SK-N-MC (cell line): ENCODE measurements at regions not wholly inside any gene's neighbourhood (a gene's known extent, or its start where the extent isn't known, plus 50 kb on each side); places are given as distances from the start of the nearest gene placed in this dataset.

Experiments used
- DNase-seq: peaks from one replicate; pipeline ENCODE4 v3.0.0-alpha.2; 2011; ENCODE audit warnings: low read depth, low spot score
- H3K27ac ChIP-seq: fragments of 200-600 bp; sonication (generic); 2 replicates; pipeline ENCODE4 v1.5.1; 2016; ENCODE audit warnings: mixed run types
- H3K36me3 ChIP-seq: fragments of 200-600 bp; sonication (generic); 2 replicates; pipeline ENCODE4 v1.6.1; 2017; ENCODE audit warnings: antibody characterized with exemption, low read length, mixed read lengths; ENCODE audit not compliant: insufficient read depth
- H3K4me3 ChIP-seq: fragments of 200-600 bp; sonication (generic); 2 replicates; pipeline ENCODE4 v1.5.1; 2016
- H3K9ac ChIP-seq: fragments of 200-600 bp; sonication (generic); 2 replicates; pipeline ENCODE4 v1.8.0; 2017; ENCODE audit warnings: mixed run types, mixed read lengths; ENCODE audit not compliant: insufficient read length
- H3K9me3 ChIP-seq: fragments of 200-600 bp; sonication (generic); 2 replicates; pipeline ENCODE4 v1.6.1; 2017; ENCODE audit warnings: low read depth, mild to moderate bottlenecking, antibody characterized with exemption, low read length, moderate library complexity, mixed read lengths
- EZH2 ChIP-seq: fragments of 200-600 bp; sonication (generic); IDR thresholded peaks from one replicate; pipeline ENCODE4 v1.6.1; 2017; ENCODE audit warnings: antibody characterized with exemption
- FOXP2 ChIP-seq: optimal IDR thresholded peaks from 2 replicates; pipeline ENCODE3; 2011; ENCODE audit warnings: mild to moderate bottlenecking, moderate library complexity; ENCODE audit not compliant: insufficient read depth; ENCODE audit errors: extremely low read length, control extremely low read depth
- POLR2AphosphoS5 ChIP-seq: IDR thresholded peaks from 2 replicates; pipeline ENCODE4 v1.6.1; 2012; ENCODE audit warnings: mild to moderate bottlenecking, low read depth, low read length, borderline replicate concordance

- Histone ChIP-seq H3K36me3 (no peaks in the 10 kb centered on the region), H3K27ac (no peak overlapping the region), H3K9me3 (no peaks in the 10 kb centered on the region), H3K9ac (no peak overlapping the region), H3K4me3 (no peak overlapping the region)
- TF ChIP-seq FOXP2 (no peak), EZH2 (no peak), POLR2AphosphoS5 (no peak)
- DNase-seq: no peak
Observed at GRCh38 chr10:128265596-128265995, 139.4 kb upstream of the MKI67 start.

GRCh38 chr10:128267581-128267980 lies 141.4 kb upstream of the MKI67 start:
- Histone ChIP-seq H3K27ac (no peak overlapping the region), H3K9ac (no peak overlapping the region), H3K4me3 (no peak overlapping the region), H3K36me3 (no peaks in the 10 kb centered on the region), H3K9me3 (no peaks in the 10 kb centered on the region)
- TF ChIP-seq FOXP2 (no peak), POLR2AphosphoS5 (no peak), EZH2 (no peak)
- no peak for DNase-seq

GRCh38 chr10:128268015-128268722 lies 141.9 kb upstream of the MKI67 start:
- no peak for DNase-seq
- H3K36me3 ChIP-seq: no peaks in the 10 kb centered on the region
- H3K27ac ChIP-seq: no peak overlapping the region
- H3K9ac ChIP-seq: no peak overlapping the region
- TF ChIP-seq EZH2 (no peak), POLR2AphosphoS5 (no peak), FOXP2 (no peak)
- H3K4me3 ChIP-seq: no peak overlapping the region
- no peaks in the 10 kb centered on the region for H3K9me3 ChIP-seq

- no peaks in the 10 kb centered on the region for H3K36me3 ChIP-seq
- DNase-seq: peak; percentile 66
- no peaks in the 10 kb centered on the region for H3K9me3 ChIP-seq
- peak overlapping the region; percentile 42; the same call in 1 of the 2 replicates for H3K27ac ChIP-seq
- no peak overlapping the region for H3K9ac ChIP-seq
- H3K4me3 ChIP-seq: peak overlapping the region; percentile 51
- TF ChIP-seq POLR2AphosphoS5: no peak
- TF ChIP-seq FOXP2: peak; percentile 89
Observed at GRCh38 chr10:128274938-128275337, 148.7 kb upstream of the MKI67 start.

GRCh38 chr10:128275388-128276177 lies 149.4 kb upstream of the MKI67 start:
- H3K9ac ChIP-seq: no peak overlapping the region
- TF ChIP-seq EZH2 (no peak), POLR2AphosphoS5 (no peak), FOXP2 (no peak)
- no peak overlapping the region for H3K27ac ChIP-seq
- DNase-seq: no peak
- H3K4me3 ChIP-seq: peak overlapping the region; percentile 18; the same call in 1 of the 2 replicates
- H3K9me3 ChIP-seq: no peaks in the 10 kb centered on the region
- no peaks in the 10 kb centered on the region for H3K36me3 ChIP-seq

DNA sequence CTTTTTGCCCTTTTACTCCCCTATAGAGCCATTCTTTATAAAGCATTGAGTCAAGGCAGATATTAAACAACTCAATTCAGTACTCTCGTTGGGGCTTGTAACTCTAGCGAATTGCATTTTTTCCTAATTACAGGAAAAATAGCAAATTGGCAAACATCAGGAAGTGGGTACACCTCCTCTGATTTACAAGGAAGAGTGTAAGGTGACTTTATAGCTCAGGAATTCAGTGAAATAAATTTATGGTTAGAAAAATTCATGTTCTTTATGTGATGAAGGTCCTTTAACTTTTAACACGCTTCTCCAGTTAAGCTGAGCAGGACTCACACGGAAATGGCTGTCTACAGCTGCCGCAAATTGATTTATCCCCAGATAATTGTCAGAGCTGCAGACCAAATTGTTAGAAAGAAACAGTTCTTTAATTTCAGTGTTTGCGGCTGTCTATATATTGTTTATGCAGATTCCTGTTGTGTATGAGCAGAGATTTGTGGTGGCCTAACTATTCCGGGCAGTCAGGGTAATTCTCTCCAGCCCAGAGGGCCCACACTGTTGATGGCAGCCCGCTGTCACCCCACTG lies 151.1 kb upstream of the MKI67 start:
- DNase-seq: no peak
- no peak overlapping the region for H3K9ac ChIP-seq
- H3K4me3 ChIP-seq: peak overlapping the region; percentile 16; the same call in 1 of the 2 replicates
- H3K36me3 ChIP-seq: no peaks in the 10 kb centered on the region
- no peak overlapping the region for H3K27ac ChIP-seq
- TF ChIP-seq FOXP2 (no peak), EZH2 (no peak), POLR2AphosphoS5 (no peak)
- no peaks in the 10 kb centered on the region for H3K9me3 ChIP-seq

DNA sequence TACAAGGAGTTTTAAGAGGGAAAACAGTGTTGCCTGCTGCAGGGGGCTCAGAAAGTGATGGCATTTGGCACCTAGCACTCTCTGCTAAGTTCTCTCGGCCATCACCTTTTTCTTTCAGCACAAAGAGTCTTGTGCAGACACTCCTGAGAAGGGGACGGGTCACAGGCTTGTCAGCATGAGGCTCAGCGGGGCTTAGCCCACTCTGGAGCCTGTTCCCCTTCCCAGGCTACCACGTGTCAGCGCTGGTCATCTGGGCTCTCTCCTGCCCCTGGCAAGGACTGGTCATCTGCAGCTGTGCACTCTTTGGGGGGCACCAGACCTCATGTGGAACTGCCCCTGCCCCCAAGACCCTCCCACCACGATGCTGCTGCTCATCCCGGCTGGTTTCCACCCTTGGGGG lies 152.1 kb upstream of the MKI67 start:
- no peak overlapping the region for H3K4me3 ChIP-seq
- no peak overlapping the region for H3K9ac ChIP-seq
- H3K27ac ChIP-seq: no peak overlapping the region
- DNase-seq: no peak
- TF ChIP-seq EZH2 (no peak), POLR2AphosphoS5 (no peak), FOXP2 (no peak)
- H3K36me3 ChIP-seq: no peaks in the 10 kb centered on the region
- H3K9me3 ChIP-seq: no peaks in the 10 kb centered on the region

DNA sequence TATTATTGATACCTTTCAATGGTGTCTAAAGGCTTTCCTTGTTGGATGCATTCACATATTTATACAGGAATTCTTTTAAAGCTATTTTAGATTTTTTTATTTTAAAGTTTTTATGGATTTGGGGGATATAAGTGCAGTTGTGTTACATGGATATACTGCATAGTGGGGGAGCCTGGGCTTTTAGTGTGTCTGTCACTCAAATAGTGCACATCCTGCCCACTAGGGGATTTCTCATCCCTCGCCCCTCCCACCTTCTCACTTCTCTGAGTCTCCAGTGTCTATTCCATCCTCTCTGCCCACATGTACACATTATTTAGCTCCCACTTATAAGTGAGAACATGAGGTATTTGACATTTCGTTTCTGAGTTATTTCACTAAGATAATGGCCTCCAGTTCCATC lies 154.0 kb upstream of the MKI67 start:
- TF ChIP-seq FOXP2: no peak
- TF ChIP-seq EZH2: no peak
- no peak for TF ChIP-seq POLR2AphosphoS5
- Histone ChIP-seq H3K36me3 (no peaks in the 10 kb centered on the region), H3K9ac (no peak overlapping the region)

More for the DNA sequence above, 154.0 kb upstream of the MKI67 start:
- Histone ChIP-seq H3K9me3 (no peaks in the 10 kb centered on the region), H3K4me3 (no peak overlapping the region), H3K27ac (no peak overlapping the region)
- no peak for DNase-seq
